Keratinocyte (primary cell): ENCODE measurements at regions not wholly inside any gene's neighbourhood (a gene's known extent, or its start where the extent isn't known, plus 50 kb on each side); places are given as distances from the start of the nearest gene placed in this dataset.

Experiments
- DNase-seq: peaks from one replicate; pipeline ENCODE4 v3.0.0-alpha.2; 2011; ENCODE audit warnings: low read depth, missing footprints, low spot score
- FAIRE-seq: peaks from 2 replicates; lab custom pipeline; 2011; peaks lifted over from hg19 to GRCh38; lab: Jason Lieb, UNC
- H2AFZ ChIP-seq: 2 replicates; pipeline ENCODE4 v1.6.0; 2012; ENCODE audit warnings: low read length, control low read depth, inconsistent platforms; ENCODE audit not compliant: control insufficient read depth
- H3K27ac ChIP-seq: 2 replicates; pipeline ENCODE4 v1.5.1; 2011; ENCODE audit warnings: low read length; ENCODE audit not compliant: control insufficient read depth, insufficient read depth
- H3K27me3 ChIP-seq: 3 replicates; pipeline ENCODE4 v1.6.0; 2011; ENCODE audit warnings: low read length; ENCODE audit not compliant: control insufficient read depth, insufficient read depth; ENCODE audit errors: extremely low read depth
- H3K36me3 ChIP-seq, 2 experiments: 2 replicates in 1 of 2; 3 replicates in 1 of 2; pipeline ENCODE4 v1.5.1; 2011; ENCODE audit warnings: low read length in 2 of 2, mild to moderate bottlenecking in 1 of 2; ENCODE audit not compliant: control insufficient read depth in 2 of 2, insufficient read depth in 2 of 2; ENCODE audit errors: extremely low read depth in 1 of 2
- H3K4me1 ChIP-seq: 3 replicates; pipeline ENCODE4 v1.5.1; 2011; ENCODE audit warnings: low read length; ENCODE audit not compliant: control insufficient read depth, insufficient read depth; ENCODE audit errors: extremely low read depth
- H3K4me2 ChIP-seq: 3 replicates; pipeline ENCODE4 v1.6.0; 2011; ENCODE audit warnings: low read depth, low read length; ENCODE audit not compliant: control insufficient read depth, insufficient read depth; ENCODE audit errors: extremely low read depth
- H3K4me3 ChIP-seq, 3 experiments: fragments of 200-600 bp in 1 of 3; sonication (generic) in 1 of 3; 2 replicates in 2 of 3; 3 replicates in 1 of 3; pipeline ENCODE4 v1.5.1; 2011 to 2016; ENCODE audit warnings: low read length in 3 of 3, mild to moderate bottlenecking in 3 of 3, control low read depth in 2 of 3, inconsistent platforms in 1 of 3, low read depth in 1 of 3, mixed read lengths in 1 of 3, mixed run types in 1 of 3, moderate library complexity in 1 of 3; ENCODE audit not compliant: control insufficient read depth in 2 of 3, insufficient read depth in 2 of 3; ENCODE audit errors: extremely low read depth in 1 of 3
- H3K79me2 ChIP-seq: 2 replicates; pipeline ENCODE4 v1.6.0; 2012; ENCODE audit warnings: low read length; ENCODE audit not compliant: control insufficient read depth, insufficient read depth
- H3K9ac ChIP-seq: 3 replicates; pipeline ENCODE4 v1.6.0; 2011; ENCODE audit warnings: low read length; ENCODE audit not compliant: control insufficient read depth, insufficient read depth; ENCODE audit errors: extremely low read depth
- H3K9me1 ChIP-seq: 3 replicates; pipeline ENCODE4 v1.6.0; 2011; ENCODE audit warnings: low read length; ENCODE audit not compliant: control insufficient read depth, insufficient read depth; ENCODE audit errors: extremely low read depth
- H3K9me3 ChIP-seq: 2 replicates; pipeline ENCODE4 v1.5.1; 2012; ENCODE audit warnings: low read depth, low read length; ENCODE audit not compliant: control insufficient read depth
- H4K20me1 ChIP-seq: 3 replicates; pipeline ENCODE4 v1.6.0; 2011; ENCODE audit warnings: low read length; ENCODE audit not compliant: control insufficient read depth, insufficient read depth; ENCODE audit errors: extremely low read depth
- CTCF ChIP-seq, 3 experiments: IDR thresholded peaks in 1 of 3; conservative IDR thresholded peaks in 1 of 3; optimal IDR thresholded peaks in 1 of 3; 2 replicates in 2 of 3; 3 replicates in 1 of 3; pipeline versions ENCODE3 to v1.5.1; 2011; ENCODE audit warnings: low read length in 3 of 3, mild to moderate bottlenecking in 3 of 3, moderate library complexity in 2 of 3, control low read depth in 1 of 3, inconsistent platforms in 1 of 3; ENCODE audit not compliant: insufficient read depth in 2 of 3; ENCODE audit errors: extremely low read depth in 1 of 3
- EZH2 ChIP-seq: IDR thresholded peaks from one replicate; pipeline ENCODE4 v1.6.1; 2012; ENCODE audit warnings: inconsistent platforms, mild to moderate bottlenecking, low read length, moderate library complexity
- dilution Hi-C: fragments of 300-500 bp; cut with MboI; formaldehyde crosslinking; loops from one replicate; pipeline ENCODE4 v1.7.0; 2020; ENCODE audit warnings: low sequenced_read_pairs; ENCODE audit not compliant: extremely low pct_ligation_motif_present

DNA sequence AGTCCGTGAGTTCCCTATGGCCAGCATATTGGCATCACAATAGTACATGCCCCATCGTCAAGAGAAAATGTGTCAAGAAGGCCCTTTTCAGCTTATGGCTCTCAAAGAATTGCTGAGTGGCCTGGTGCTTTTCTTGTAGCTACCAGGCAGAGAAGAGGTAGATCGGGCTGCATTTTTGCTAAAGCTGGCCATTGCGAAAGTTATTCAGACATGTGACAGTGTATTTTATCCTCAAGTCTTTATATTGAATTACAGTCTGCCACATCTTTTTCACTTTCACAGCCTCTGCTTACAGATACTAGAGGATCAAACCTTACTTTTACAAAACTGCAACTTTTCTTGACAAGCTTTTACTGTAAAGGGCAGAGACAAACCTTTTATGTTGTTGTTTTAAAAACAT, 261.5 kb upstream of the IGFBP7 start:
- DNase-seq (no peak), FAIRE-seq (no peak)
- Histone ChIP-seq H2AFZ (no peak overlapping the region), H3K4me3 (no peak overlapping the region), H3K27me3 (no peaks in the 10 kb centered on the region), H3K79me2 (no peaks in the 10 kb centered on the region), H3K4me1 (no peaks in the 10 kb centered on the region), H3K4me2 (no peak overlapping the region), H3K9ac (no peak overlapping the region), H3K9me3 (no peaks in the 10 kb centered on the region), H3K36me3 (no peaks in the 10 kb centered on the region), H3K27ac (no peak overlapping the region), H3K9me1 (no peaks in the 10 kb centered on the region), H4K20me1 (no peaks in the 10 kb centered on the region)
- no peak for TF ChIP-seq CTCF (optimal IDR thresholded peaks at IDR 0.05 in 1 of 3, IDR thresholded peaks at IDR 0.05 in 1 of 3, conservative IDR thresholded peaks at IDR 0.05 in 1 of 3; ENCODE audit: extremely low read depth in 1 of 3, insufficient read depth in 2 of 3, low read length in 3 of 3)
- no peak for TF ChIP-seq EZH2
- dilution Hi-C loops = no loop called here

- no peaks in the 10 kb centered on the region for H3K4me1 ChIP-seq
- no peaks in the 10 kb centered on the region for H3K27me3 ChIP-seq
- no peaks in the 10 kb centered on the region for H4K20me1 ChIP-seq
- dilution Hi-C loops = no loop called here
- H3K4me2 ChIP-seq = no peak overlapping the region
- H3K27ac ChIP-seq = no peak overlapping the region
- H3K4me3 ChIP-seq = no peak overlapping the region
- no peaks in the 10 kb centered on the region for H3K9me1 ChIP-seq
- H3K9ac ChIP-seq = no peak overlapping the region
- DNase-seq = no peak
- no peak for TF ChIP-seq EZH2
- TF ChIP-seq CTCF (optimal IDR thresholded peaks at IDR 0.05 in 1 of 3, IDR thresholded peaks at IDR 0.05 in 1 of 3, conservative IDR thresholded peaks at IDR 0.05 in 1 of 3; ENCODE audit: extremely low read depth in 1 of 3, insufficient read depth in 2 of 3, low read length in 3 of 3) = no peak
- no peaks in the 10 kb centered on the region for H3K79me2 ChIP-seq
- no peaks in the 10 kb centered on the region for H3K36me3 ChIP-seq
- H3K9me3 ChIP-seq = no peaks in the 10 kb centered on the region
- FAIRE-seq = no peak
- no peak overlapping the region for H2AFZ ChIP-seq
Measured at GRCh38 chr4:57370691-57371090, 260.5 kb upstream of the IGFBP7 start.
